Endothelial cell of umbilical vein (primary cell): ENCODE measurements at regions not wholly inside any gene's neighbourhood (a gene's known extent, or its start where the extent isn't known, plus 50 kb on each side); places are given as distances from the start of the nearest gene placed in this dataset.

Experiments
- BruUV-seq: library from RNA; stranded (reverse); fragments of 400-500 nt; replicated peaks from 2 replicates; lab custom pipeline; 2021; lab: Mats Ljungman, UMichigan
- CTCF ChIA-PET: fragments of 300-600, 350-600 bp; sonication (Branson Sonifier 250); formaldehyde crosslinking; loops from one replicate; lab custom pipeline; 2021; ENCODE audit warnings: antibody characterized with exemption, inconsistent platforms; lab: Charles Lee
- POLR2A ChIA-PET: fragments of 300-600, 350-600 bp; sonication (Branson Sonifier 250); formaldehyde crosslinking; loops from one replicate; lab custom pipeline; 2021; ENCODE audit warnings: antibody characterized with exemption, inconsistent platforms; lab: Charles Lee
- DNase-seq: peaks from one replicate; pipeline ENCODE4 v3.0.0-alpha.2; 2011; ENCODE audit warnings: low read depth, low spot score
- FAIRE-seq: peaks from 2 replicates; lab custom pipeline; 2011; peaks lifted over from hg19 to GRCh38; lab: Jason Lieb, UNC
- H2AFZ ChIP-seq: 2 replicates; pipeline ENCODE4 v1.6.0; 2012; ENCODE audit warnings: low read depth, low read length, control low read depth, inconsistent platforms
- H3K27ac ChIP-seq: 2 replicates; pipeline ENCODE4 v1.5.1; 2011; ENCODE audit warnings: low read depth, mild to moderate bottlenecking, control low read depth, low read length, moderate library complexity; ENCODE audit not compliant: insufficient read depth
- H3K27me3 ChIP-seq, 2 experiments: 2 replicates each; pipeline versions ENCODE4 v1.6.0 to v1.6.1; 2011; ENCODE audit warnings: low read length in 2 of 2, mixed read lengths in 1 of 2; ENCODE audit not compliant: control insufficient read depth in 2 of 2, insufficient read depth in 2 of 2
- H3K36me3 ChIP-seq, 2 experiments: 2 replicates in 1 of 2; 3 replicates in 1 of 2; pipeline ENCODE4 v1.5.1; 2011; ENCODE audit warnings: low read length in 2 of 2, mild to moderate bottlenecking in 1 of 2, moderate library complexity in 1 of 2; ENCODE audit not compliant: control insufficient read depth in 2 of 2, insufficient read depth in 2 of 2; ENCODE audit errors: extremely low read depth in 1 of 2
- H3K4me1 ChIP-seq: 3 replicates; pipeline ENCODE4 v1.5.1; 2011; ENCODE audit warnings: mild to moderate bottlenecking, low read length; ENCODE audit not compliant: control insufficient read depth, insufficient read depth; ENCODE audit errors: extremely low read depth
- H3K4me2 ChIP-seq: 2 replicates; pipeline ENCODE4 v1.6.1; 2011; ENCODE audit warnings: low read length, control low read depth, mixed read lengths; ENCODE audit not compliant: insufficient read depth
- H3K4me3 ChIP-seq, 3 experiments: fragments of 200-600 bp in 1 of 3; sonication (generic), shearing (Covaris generic) in 1 of 3; replicated peaks in 1 of 3; 2 replicates each; pipeline ENCODE4 v1.5.1; 2011 to 2016; ENCODE audit warnings: control low read depth in 3 of 3, low read length in 3 of 3, mild to moderate bottlenecking in 2 of 3, inconsistent platforms in 1 of 3, low read depth in 1 of 3, moderate library complexity in 1 of 3; ENCODE audit not compliant: insufficient read depth in 1 of 3
- H3K79me2 ChIP-seq: 2 replicates; pipeline ENCODE4 v1.6.0; 2012; ENCODE audit warnings: low read length, inconsistent platforms; ENCODE audit not compliant: control insufficient read depth, insufficient read depth
- H3K9ac ChIP-seq: replicated peaks from 2 replicates; pipeline ENCODE3; 2011; ENCODE audit warnings: low read length, control low read depth; ENCODE audit not compliant: insufficient read depth; ENCODE audit errors: extremely low read depth
- H3K9me1 ChIP-seq: replicated peaks from 3 replicates; pipeline ENCODE4 v1.6.0; 2011; ENCODE audit warnings: mild to moderate bottlenecking, low read length; ENCODE audit not compliant: control insufficient read depth, insufficient read depth; ENCODE audit errors: extremely low read depth
- H3K9me3 ChIP-seq: replicated peaks from 2 replicates; pipeline ENCODE4 v1.5.1; 2012; ENCODE audit warnings: low read length, inconsistent platforms; ENCODE audit not compliant: control insufficient read depth, insufficient read depth
- H4K20me1 ChIP-seq: replicated peaks from 2 replicates; pipeline ENCODE3; 2011; ENCODE audit warnings: mild to moderate bottlenecking, low read length; ENCODE audit not compliant: control insufficient read depth, insufficient read depth; ENCODE audit errors: extremely low read depth
- CTCF ChIP-seq, 2 donors: IDR thresholded peaks; 1 replicate in 1 of 2; 2 replicates in 1 of 2; pipeline ENCODE4 v1.5.1; 2011; ENCODE audit warnings: low read length in 2 of 2, mild to moderate bottlenecking in 2 of 2, moderate library complexity in 2 of 2, control low read depth in 1 of 2, inconsistent platforms in 1 of 2, low read depth in 1 of 2; ENCODE audit not compliant: insufficient read depth in 1 of 2; ENCODE audit errors: extremely low read depth in 1 of 2
- GATA2 ChIP-seq: IDR thresholded peaks from 2 replicates; pipeline ENCODE4 v1.7.0; 2011; ENCODE audit warnings: low read depth, mild to moderate bottlenecking, moderate library complexity, mixed read lengths, low read length; ENCODE audit not compliant: insufficient read length, insufficient read depth
- MYC ChIP-seq: IDR thresholded peaks from one replicate; pipeline ENCODE4 v1.6.1; 2011; ENCODE audit warnings: mild to moderate bottlenecking, low read depth, low read length
- POLR2A ChIP-seq: IDR thresholded peaks from 2 replicates; pipeline ENCODE4 v1.6.1; 2012; ENCODE audit warnings: low read depth, mild to moderate bottlenecking, control low read depth, low read length
- POLR2AphosphoS5 ChIP-seq: IDR thresholded peaks from 2 replicates; pipeline ENCODE4 v1.6.1; 2012; ENCODE audit warnings: low read depth, mild to moderate bottlenecking, control low read depth, low read length, moderate library complexity; ENCODE audit not compliant: insufficient read depth
- dilution Hi-C: fragments of 300-500 bp; cut with MboI; formaldehyde crosslinking; loops from one replicate; pipeline ENCODE4 v1.15.0; 2019; ENCODE audit warnings: low sequenced_read_pairs; ENCODE audit not compliant: extremely low pct_ligation_motif_present
- intact Hi-C: fragments of 100-400 bp; cut with micrococcal nuclease; formaldehyde crosslinking; loops from one replicate; pipeline ENCODE4 v1.10.0; 2022

GRCh38 chr2:181264001-181264400 is 193.2 kb upstream of the ITGA4 start:
- POLR2A ChIA-PET, result no interaction called here

More at GRCh38 chr2:181264001-181264400, 193.2 kb upstream of the ITGA4 start:
- no peak for DNase-seq
- no peaks in the 10 kb centered on the region for H3K79me2 ChIP-seq
- intact Hi-C loops (no loop called here), dilution Hi-C loops (no loop called here)
- H3K27ac ChIP-seq, result no peak overlapping the region
- no peak for TF ChIP-seq CTCF (IDR thresholded peaks at IDR 0.05; ENCODE audit: extremely low read depth in 1 of 2, insufficient read depth in 1 of 2, low read depth in 1 of 2, low read length in 2 of 2)
- no peak for TF ChIP-seq MYC
- TF ChIP-seq GATA2, result no peak
- no peak for TF ChIP-seq POLR2A
- no peak for TF ChIP-seq POLR2AphosphoS5
- no peak for FAIRE-seq
- no peaks in the 10 kb centered on the region for H3K36me3 ChIP-seq
- no peak overlapping the region for H3K4me2 ChIP-seq
- no peaks in the 10 kb centered on the region for H3K4me1 ChIP-seq
- H3K9me3 ChIP-seq, result no peaks in the 10 kb centered on the region
- H2AFZ ChIP-seq, result no peak overlapping the region
- H3K9ac ChIP-seq, result no peak overlapping the region
- BruUV-seq, result no TSS peak
- CTCF ChIA-PET, result interaction anchor here (0.9 kb wide), 1 partner anchor 25 kb away, joined by 3 read pairs; no protein-coding TSS in a partner anchor
- no peak overlapping the region for H3K4me3 ChIP-seq
- H4K20me1 ChIP-seq, result no peaks in the 10 kb centered on the region
- no peaks in the 10 kb centered on the region for H3K9me1 ChIP-seq
- peaks cover 0 to 4% of the 10 kb centered on the region in 2 experiments for H3K27me3 ChIP-seq
